ENCODE measurements at regions not wholly inside any gene's neighbourhood (a gene's known extent, or its start where the extent isn't known, plus 50 kb on each side); places are given as distances from the start of the nearest gene placed in this dataset.

DNA sequence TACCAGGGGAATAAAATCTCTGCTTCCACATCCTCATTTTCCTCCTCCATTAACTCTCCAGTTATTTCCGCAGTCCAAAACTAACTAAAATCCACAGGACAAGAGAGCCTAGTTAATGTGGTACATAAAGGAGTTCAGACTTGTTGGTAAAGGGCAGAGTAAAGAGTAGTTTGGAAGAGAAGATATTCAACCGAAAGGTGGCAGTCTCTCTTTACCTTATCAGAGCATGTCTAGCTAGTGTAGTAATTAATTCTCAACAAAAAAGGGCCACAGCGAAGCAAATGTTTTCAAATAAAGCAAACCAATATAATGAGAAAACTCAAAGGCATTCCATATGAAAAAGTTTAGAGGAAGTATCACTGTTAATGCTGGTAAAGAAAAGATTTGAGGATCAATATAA is 286.5 kb downstream of the GLUD2 start:
- TF ChIP-seq, protein P1, sequence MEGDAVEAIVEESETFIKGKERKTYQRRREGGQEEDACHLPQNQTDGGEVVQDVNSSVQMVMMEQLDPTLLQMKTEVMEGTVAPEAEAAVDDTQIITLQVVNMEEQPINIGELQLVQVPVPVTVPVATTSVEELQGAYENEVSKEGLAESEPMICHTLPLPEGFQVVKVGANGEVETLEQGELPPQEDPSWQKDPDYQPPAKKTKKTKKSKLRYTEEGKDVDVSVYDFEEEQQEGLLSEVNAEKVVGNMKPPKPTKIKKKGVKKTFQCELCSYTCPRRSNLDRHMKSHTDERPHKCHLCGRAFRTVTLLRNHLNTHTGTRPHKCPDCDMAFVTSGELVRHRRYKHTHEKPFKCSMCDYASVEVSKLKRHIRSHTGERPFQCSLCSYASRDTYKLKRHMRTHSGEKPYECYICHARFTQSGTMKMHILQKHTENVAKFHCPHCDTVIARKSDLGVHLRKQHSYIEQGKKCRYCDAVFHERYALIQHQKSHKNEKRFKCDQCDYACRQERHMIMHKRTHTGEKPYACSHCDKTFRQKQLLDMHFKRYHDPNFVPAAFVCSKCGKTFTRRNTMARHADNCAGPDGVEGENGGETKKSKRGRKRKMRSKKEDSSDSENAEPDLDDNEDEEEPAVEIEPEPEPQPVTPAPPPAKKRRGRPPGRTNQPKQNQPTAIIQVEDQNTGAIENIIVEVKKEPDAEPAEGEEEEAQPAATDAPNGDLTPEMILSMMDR (IDR thresholded peaks at IDR 0.05) = no peak
- Mint-ChIP-seq H3K9me3 (peaks cover 0 to 3% (median 0%) of the 10 kb centered on the region in 7 donors), H3K4me1 (no peaks in the 10 kb centered on the region), H3K27ac (no peak overlapping the region), H3K27me3 (ENCODE audit: low read depth in 3 of 3) (peaks cover 0 to 2% (median 0%) of the 10 kb centered on the region in 3 donors), H3K36me3 (no peaks in the 10 kb centered on the region), H3K4me3 (no peak overlapping the region)
- intact Hi-C loops (cut with micrococcal nuclease) = no loop called here
- no peaks in the 10 kb centered on the region for H3K9me3 ChIP-seq (replicated peaks in 1 of 2; ENCODE audit: control insufficient read depth in 1 of 2, insufficient read depth in 1 of 2, low read length in 2 of 2)
- H4K20me1 ChIP-seq (ENCODE audit: insufficient read depth, low read length) = no peaks in the 10 kb centered on the region
- H3K79me2 ChIP-seq (ENCODE audit: insufficient read depth, low read length) = no peaks in the 10 kb centered on the region
- H3K4me3 ChIP-seq (replicated peaks in 1 of 3; ENCODE audit: low read depth in 2 of 3, low read length in 3 of 3) = no peak overlapping the region
- H3K4me1 ChIP-seq (ENCODE audit: control insufficient read depth in 1 of 2, insufficient read depth in 2 of 2, low read length in 2 of 2) = no peaks in the 10 kb centered on the region
- H3K36me3 ChIP-seq (replicated peaks in 1 of 2; ENCODE audit: control insufficient read depth in 1 of 2, insufficient read depth in 2 of 2, low read length in 2 of 2) = no peaks in the 10 kb centered on the region
- H3K27ac ChIP-seq (ENCODE audit: low read depth in 1 of 2, low read length in 2 of 2) = no peak overlapping the region
- H3K27me3 ChIP-seq (ENCODE audit: control insufficient read depth in 2 of 2, insufficient read depth in 2 of 2, low read length in 2 of 2) = no peaks in the 10 kb centered on the region
- no peak for DNase-seq
- H2AFZ ChIP-seq (ENCODE audit: insufficient read depth, low read depth, low read length, poor library complexity, severe bottlenecking) = no peak overlapping the region
- H3K9ac ChIP-seq (ENCODE audit: insufficient read depth, low read length, poor library complexity, severe bottlenecking) = no peak overlapping the region
- H3K4me2 ChIP-seq (replicated peaks; ENCODE audit: extremely low read depth, low read length, poor library complexity, severe bottlenecking) = no peak overlapping the region
- WGBS (ENCODE audit: insufficient coverage) = no CpG with 5 or more reads among the region's 3 CpGs

GRCh38 chrX:121336831-121337421 is 289.5 kb downstream of the GLUD2 start:
- intact Hi-C loops (cut with micrococcal nuclease) = no loop called here
- no peaks in the 10 kb centered on the region for H4K20me1 ChIP-seq (ENCODE audit: insufficient read depth, low read length)
- Mint-ChIP-seq H3K9me3 (no peaks in the 10 kb centered on the region), H3K27ac (no peak overlapping the region), H3K36me3 (no peaks in the 10 kb centered on the region), H3K4me3 (no peak overlapping the region), H3K4me1 (no peaks in the 10 kb centered on the region), H3K27me3 (ENCODE audit: low read depth in 3 of 3) (peaks cover 0 to 2% (median 0%) of the 10 kb centered on the region in 3 donors)
- no peaks in the 10 kb centered on the region for H3K36me3 ChIP-seq (replicated peaks in 1 of 2; ENCODE audit: control insufficient read depth in 1 of 2, insufficient read depth in 2 of 2, low read length in 2 of 2)
- no peak overlapping the region for H3K4me2 ChIP-seq (replicated peaks; ENCODE audit: extremely low read depth, low read length, poor library complexity, severe bottlenecking)
- no peak overlapping the region for H3K9ac ChIP-seq (ENCODE audit: insufficient read depth, low read length, poor library complexity, severe bottlenecking)
- no peaks in the 10 kb centered on the region for H3K4me1 ChIP-seq (ENCODE audit: control insufficient read depth in 1 of 2, insufficient read depth in 2 of 2, low read length in 2 of 2)
- DNase-seq = no peak
- no peaks in the 10 kb centered on the region for H3K9me3 ChIP-seq (replicated peaks in 1 of 2; ENCODE audit: control insufficient read depth in 1 of 2, insufficient read depth in 1 of 2, low read length in 2 of 2)
- no peak overlapping the region for H3K4me3 ChIP-seq (replicated peaks in 1 of 3; ENCODE audit: low read depth in 2 of 3, low read length in 3 of 3)
- TF ChIP-seq, protein P1 (IDR thresholded peaks at IDR 0.05) = no peak
- WGBS (ENCODE audit: insufficient coverage) = no CpG with 5 or more reads among the region's 4 CpGs
- H3K79me2 ChIP-seq (ENCODE audit: insufficient read depth, low read length) = no peaks in the 10 kb centered on the region
- no peak overlapping the region for H3K27ac ChIP-seq (ENCODE audit: low read depth in 1 of 2, low read length in 2 of 2)
- H2AFZ ChIP-seq (ENCODE audit: insufficient read depth, low read depth, low read length, poor library complexity, severe bottlenecking) = no peak overlapping the region
- H3K27me3 ChIP-seq (ENCODE audit: control insufficient read depth in 2 of 2, insufficient read depth in 2 of 2, low read length in 2 of 2) = no peaks in the 10 kb centered on the region

Measured in CD14-positive monocyte (primary cell).